Kidney epithelial cell (primary cell): ENCODE measurements at regions not wholly inside any gene's neighbourhood (a gene's known extent, or its start where the extent isn't known, plus 50 kb on each side); places are given as distances from the start of the nearest gene placed in this dataset.

Source experiments
- DNase-seq: peaks from one replicate; pipeline ENCODE4 v3.0.0-alpha.2; 2010; ENCODE audit warnings: low read depth
- H3K27me3 ChIP-seq: 2 replicates; pipeline ENCODE4 v1.6.0; 2011; ENCODE audit warnings: low read length; ENCODE audit not compliant: control insufficient read depth, insufficient read depth
- H3K36me3 ChIP-seq: 2 replicates; pipeline ENCODE4 v1.5.1; 2011; ENCODE audit warnings: low read length; ENCODE audit not compliant: control insufficient read depth, insufficient read depth
- H3K4me3 ChIP-seq: 2 replicates; pipeline ENCODE4 v1.5.1; 2011; ENCODE audit warnings: low read depth, mild to moderate bottlenecking, control low read depth, low read length
- CTCF ChIP-seq: IDR thresholded peaks from 2 replicates; pipeline ENCODE4 v1.5.1; 2011; ENCODE audit warnings: mild to moderate bottlenecking, moderate library complexity, low read length, control low read depth, inconsistent platforms; ENCODE audit not compliant: insufficient read depth, poor library complexity, severe bottlenecking

- TF ChIP-seq CTCF, result no peak
- peaks cover 20% of the 10 kb centered on the region for H3K27me3 ChIP-seq
Measured at GRCh38 chr2:10235099-10235908, 67.4 kb upstream of the HPCAL1 start.

GRCh38 chr2:10235909-10236550 is 66.7 kb upstream of the HPCAL1 start:
- no peak for DNase-seq
- Histone ChIP-seq H3K36me3 (no peaks in the 10 kb centered on the region), H3K27me3 (peaks cover 20% of the 10 kb centered on the region), H3K4me3 (no peak overlapping the region)
- TF ChIP-seq CTCF, result no peak

More at GRCh38 chr2:10235099-10235908, 67.4 kb upstream of the HPCAL1 start:
- Histone ChIP-seq H3K36me3 (no peaks in the 10 kb centered on the region), H3K4me3 (no peak overlapping the region)
- no peak for DNase-seq

GRCh38 chr2:10236571-10237391 is 65.9 kb upstream of the HPCAL1 start:
- Histone ChIP-seq H3K36me3 (no peaks in the 10 kb centered on the region), H3K27me3 (peaks cover 20% of the 10 kb centered on the region), H3K4me3 (no peak overlapping the region)
- DNase-seq, result no peak
- no peak for TF ChIP-seq CTCF

GRCh38 chr2:10237392-10238321 is 65.0 kb upstream of the HPCAL1 start:
- no peak for TF ChIP-seq CTCF
- Histone ChIP-seq H3K27me3 (peaks cover 20% of the 10 kb centered on the region), H3K4me3 (no peak overlapping the region), H3K36me3 (no peaks in the 10 kb centered on the region)
- DNase-seq, result no peak

GRCh38 chr2:10238396-10238795 is 64.3 kb upstream of the HPCAL1 start:
- no peak for TF ChIP-seq CTCF
- Histone ChIP-seq H3K36me3 (no peaks in the 10 kb centered on the region), H3K27me3 (peaks cover 20% of the 10 kb centered on the region), H3K4me3 (no peak overlapping the region)
- no peak for DNase-seq
